ENCODE measurements at regions not wholly inside any gene's neighbourhood (a gene's known extent, or its start where the extent isn't known, plus 50 kb on each side); places are given as distances from the start of the nearest gene placed in this dataset.

DNA sequence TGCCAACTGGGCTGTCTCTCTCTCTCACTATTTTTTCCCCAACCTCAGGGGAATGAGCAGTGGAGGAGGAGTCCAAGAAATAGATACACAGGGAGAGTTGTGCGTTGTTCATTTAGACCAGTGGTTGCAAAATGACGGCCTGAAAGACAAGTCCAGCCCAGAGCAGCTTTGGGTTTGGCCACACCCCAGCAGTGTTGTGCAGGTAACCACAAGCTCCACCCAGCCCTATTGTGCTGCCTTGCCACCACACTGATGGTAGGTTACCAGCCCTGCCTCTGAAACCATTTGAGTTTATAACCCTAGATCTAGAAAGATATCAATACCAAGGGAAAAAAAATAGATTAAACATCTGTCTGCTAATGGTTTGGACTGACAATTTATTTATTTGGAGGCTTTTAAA, 144.3 kb downstream of the CMPK2 start:
- H3K4me3 Mint-ChIP-seq (ENCODE audit: unreplicated experiment) = no peak overlapping the region
- no peak for DNase-seq
- H3K27ac Mint-ChIP-seq (ENCODE audit: unreplicated experiment) = no peak overlapping the region
- H3K27me3 Mint-ChIP-seq (ENCODE audit: unreplicated experiment) = no peaks in the 10 kb centered on the region
- no peaks in the 10 kb centered on the region for H3K4me1 Mint-ChIP-seq (ENCODE audit: low read depth, unreplicated experiment)
- H3K9me3 Mint-ChIP-seq (ENCODE audit: unreplicated experiment) = no peaks in the 10 kb centered on the region
- H3K36me3 Mint-ChIP-seq (ENCODE audit: unreplicated experiment) = no peaks in the 10 kb centered on the region
- TF ChIP-seq, protein P1, sequence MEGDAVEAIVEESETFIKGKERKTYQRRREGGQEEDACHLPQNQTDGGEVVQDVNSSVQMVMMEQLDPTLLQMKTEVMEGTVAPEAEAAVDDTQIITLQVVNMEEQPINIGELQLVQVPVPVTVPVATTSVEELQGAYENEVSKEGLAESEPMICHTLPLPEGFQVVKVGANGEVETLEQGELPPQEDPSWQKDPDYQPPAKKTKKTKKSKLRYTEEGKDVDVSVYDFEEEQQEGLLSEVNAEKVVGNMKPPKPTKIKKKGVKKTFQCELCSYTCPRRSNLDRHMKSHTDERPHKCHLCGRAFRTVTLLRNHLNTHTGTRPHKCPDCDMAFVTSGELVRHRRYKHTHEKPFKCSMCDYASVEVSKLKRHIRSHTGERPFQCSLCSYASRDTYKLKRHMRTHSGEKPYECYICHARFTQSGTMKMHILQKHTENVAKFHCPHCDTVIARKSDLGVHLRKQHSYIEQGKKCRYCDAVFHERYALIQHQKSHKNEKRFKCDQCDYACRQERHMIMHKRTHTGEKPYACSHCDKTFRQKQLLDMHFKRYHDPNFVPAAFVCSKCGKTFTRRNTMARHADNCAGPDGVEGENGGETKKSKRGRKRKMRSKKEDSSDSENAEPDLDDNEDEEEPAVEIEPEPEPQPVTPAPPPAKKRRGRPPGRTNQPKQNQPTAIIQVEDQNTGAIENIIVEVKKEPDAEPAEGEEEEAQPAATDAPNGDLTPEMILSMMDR (IDR thresholded peaks at IDR 0.05; ENCODE audit: partially characterized antibody, unreplicated experiment) = no peak

DNA sequence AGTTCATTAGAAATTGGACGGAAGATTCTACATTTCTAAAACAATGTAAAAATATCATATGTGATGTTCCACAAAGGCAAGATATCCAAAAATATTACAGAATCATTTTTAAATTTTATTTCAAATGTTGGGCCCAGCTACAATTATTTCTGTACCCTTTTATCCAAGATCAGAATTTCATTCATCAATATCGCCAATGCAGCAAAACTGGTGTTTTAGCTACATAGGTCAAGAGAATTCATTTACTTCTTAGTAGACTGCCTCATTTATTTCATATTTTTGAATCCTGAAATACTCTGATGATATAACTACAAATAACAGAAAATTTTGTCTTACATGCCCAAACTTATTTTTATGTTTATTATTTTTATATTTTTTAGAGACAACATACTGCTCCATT, 143.1 kb downstream of the CMPK2 start:
- TF ChIP-seq, protein P1 (IDR thresholded peaks at IDR 0.05; ENCODE audit: partially characterized antibody, unreplicated experiment) = no peak
- no peak overlapping the region for H3K27ac Mint-ChIP-seq (ENCODE audit: unreplicated experiment)
- no peaks in the 10 kb centered on the region for H3K36me3 Mint-ChIP-seq (ENCODE audit: unreplicated experiment)
- H3K4me1 Mint-ChIP-seq (ENCODE audit: low read depth, unreplicated experiment) = no peaks in the 10 kb centered on the region
- DNase-seq = no peak
- H3K27me3 Mint-ChIP-seq (ENCODE audit: unreplicated experiment) = no peaks in the 10 kb centered on the region
- no peak overlapping the region for H3K4me3 Mint-ChIP-seq (ENCODE audit: unreplicated experiment)
- no peaks in the 10 kb centered on the region for H3K9me3 Mint-ChIP-seq (ENCODE audit: unreplicated experiment)

DNA sequence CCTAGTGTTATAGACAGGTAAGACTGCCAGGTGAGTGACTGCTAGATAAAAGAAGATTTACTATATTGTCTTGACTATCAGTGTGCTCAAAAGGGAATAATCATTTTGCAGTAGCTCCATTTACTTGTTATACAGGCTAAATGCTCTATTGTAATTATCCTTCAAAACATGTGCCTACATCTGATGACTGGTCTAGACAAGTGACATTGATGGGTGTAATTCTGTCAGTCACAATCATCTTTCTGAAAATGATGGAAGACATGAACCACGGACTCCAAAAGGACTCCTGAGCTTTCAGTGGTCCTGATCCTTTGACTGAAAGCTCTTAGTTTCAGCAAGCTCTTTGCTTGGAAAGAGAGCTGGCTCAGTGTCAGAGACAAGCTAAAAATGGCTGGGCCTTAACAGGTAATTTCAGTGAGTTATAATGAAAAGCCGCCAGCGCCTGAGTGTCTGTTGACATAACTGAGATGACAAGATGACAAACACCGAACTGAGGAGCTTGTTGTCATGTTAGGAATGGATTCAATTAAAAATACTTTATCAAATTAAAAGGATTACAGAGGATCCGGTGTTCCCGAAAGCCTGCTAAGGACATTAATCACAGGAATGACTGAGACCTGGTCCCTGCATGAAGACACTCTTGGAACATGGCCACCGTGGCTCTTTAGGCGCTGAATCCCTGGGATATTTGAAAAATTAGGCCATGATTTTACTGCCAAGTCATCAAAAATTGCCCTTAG, 141.7 kb downstream of the CMPK2 start:
- no peaks in the 10 kb centered on the region for H3K9me3 Mint-ChIP-seq (ENCODE audit: unreplicated experiment)
- no peaks in the 10 kb centered on the region for H3K36me3 Mint-ChIP-seq (ENCODE audit: unreplicated experiment)
- no peak overlapping the region for H3K4me3 Mint-ChIP-seq (ENCODE audit: unreplicated experiment)
- H3K27me3 Mint-ChIP-seq (ENCODE audit: unreplicated experiment) = no peaks in the 10 kb centered on the region
- no peak for DNase-seq
- H3K27ac Mint-ChIP-seq (ENCODE audit: unreplicated experiment) = no peak overlapping the region
- no peaks in the 10 kb centered on the region for H3K4me1 Mint-ChIP-seq (ENCODE audit: low read depth, unreplicated experiment)
- TF ChIP-seq, protein P1 (IDR thresholded peaks at IDR 0.05; ENCODE audit: partially characterized antibody, unreplicated experiment) = no peak

DNA sequence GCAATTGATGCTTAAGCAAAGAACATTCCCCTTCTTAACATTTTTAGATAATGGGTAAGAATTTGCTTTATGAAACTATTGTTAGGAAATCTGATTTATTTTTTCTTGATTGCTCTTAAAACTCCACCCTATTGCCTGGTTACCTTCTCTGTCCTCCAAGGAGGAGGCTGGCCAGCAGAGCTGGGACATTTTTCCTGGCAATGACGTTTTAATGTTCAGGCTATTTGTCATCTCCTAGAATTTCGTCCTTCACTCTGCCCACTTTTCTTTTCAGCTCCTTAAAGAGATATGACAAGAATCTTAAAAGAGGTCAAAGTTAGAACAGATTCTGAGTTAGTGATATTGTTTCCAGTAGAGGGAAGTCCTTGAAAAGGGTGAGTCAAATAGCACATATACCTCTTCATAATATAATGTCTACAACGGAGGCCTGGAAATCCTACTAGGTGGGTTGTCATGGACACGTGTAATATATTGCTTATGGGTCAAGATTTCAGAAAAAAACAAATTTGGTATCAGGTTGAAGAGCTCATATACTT, 141.0 kb downstream of the CMPK2 start:
- H3K4me1 Mint-ChIP-seq (ENCODE audit: low read depth, unreplicated experiment) = no peaks in the 10 kb centered on the region
- H3K9me3 Mint-ChIP-seq (ENCODE audit: unreplicated experiment) = peaks cover 2% of the 10 kb centered on the region
- H3K36me3 Mint-ChIP-seq (ENCODE audit: unreplicated experiment) = no peaks in the 10 kb centered on the region
- no peak for DNase-seq
- TF ChIP-seq, protein P1 (IDR thresholded peaks at IDR 0.05; ENCODE audit: partially characterized antibody, unreplicated experiment) = no peak
- no peaks in the 10 kb centered on the region for H3K27me3 Mint-ChIP-seq (ENCODE audit: unreplicated experiment)
- no peak overlapping the region for H3K4me3 Mint-ChIP-seq (ENCODE audit: unreplicated experiment)
- no peak overlapping the region for H3K27ac Mint-ChIP-seq (ENCODE audit: unreplicated experiment)

DNA sequence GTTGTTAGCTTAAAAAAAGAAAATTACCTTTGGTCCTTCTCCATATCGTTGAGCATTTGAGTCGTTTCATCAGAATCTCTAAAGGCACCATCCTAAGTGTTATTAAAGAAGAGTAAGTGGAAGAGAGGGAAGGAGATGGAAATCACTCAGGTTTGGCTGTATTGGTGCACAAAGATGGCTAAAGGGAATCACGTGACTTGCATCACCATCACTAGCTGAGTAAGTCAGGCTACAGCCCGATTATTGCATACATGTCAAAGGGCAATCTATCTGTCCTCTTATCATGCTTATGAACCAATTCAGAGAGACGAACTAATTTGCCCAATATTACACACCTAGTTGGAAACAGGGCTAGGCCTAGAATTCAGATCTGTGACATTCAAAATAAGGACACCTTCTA, 137.6 kb downstream of the CMPK2 start:
- H3K27ac Mint-ChIP-seq (ENCODE audit: unreplicated experiment) = no peak overlapping the region
- no peak overlapping the region for H3K4me3 Mint-ChIP-seq (ENCODE audit: unreplicated experiment)
- no peak for DNase-seq
- TF ChIP-seq, protein P1 (IDR thresholded peaks at IDR 0.05; ENCODE audit: partially characterized antibody, unreplicated experiment) = no peak
- no peaks in the 10 kb centered on the region for H3K36me3 Mint-ChIP-seq (ENCODE audit: unreplicated experiment)
- no peaks in the 10 kb centered on the region for H3K27me3 Mint-ChIP-seq (ENCODE audit: unreplicated experiment)
- peaks cover 6% of the 10 kb centered on the region for H3K4me1 Mint-ChIP-seq (ENCODE audit: low read depth, unreplicated experiment)
- H3K9me3 Mint-ChIP-seq (ENCODE audit: unreplicated experiment) = peaks cover 2% of the 10 kb centered on the region

All from glutamatergic neuron (in vitro differentiated cells).